Activated CD4-positive, alpha-beta T cell treated with anti-CD3 and anti-CD28 coated beads, Interleukin-2, amount 50 U/mL, for 1 hour (primary cell): ENCODE measurements at regions not wholly inside any gene's neighbourhood (a gene's known extent, or its start where the extent isn't known, plus 50 kb on each side); places are given as distances from the start of the nearest gene placed in this dataset.
"Not testable (repeated sequence)": the region's sequence is repeated elsewhere in the genome, so short reads cannot be mapped to it uniquely, and the experiment has no call there.

Experiments
- DNase-seq: peaks from one replicate; pipeline ENCODE4 v3.0.0-alpha.2; 2020

DNA sequence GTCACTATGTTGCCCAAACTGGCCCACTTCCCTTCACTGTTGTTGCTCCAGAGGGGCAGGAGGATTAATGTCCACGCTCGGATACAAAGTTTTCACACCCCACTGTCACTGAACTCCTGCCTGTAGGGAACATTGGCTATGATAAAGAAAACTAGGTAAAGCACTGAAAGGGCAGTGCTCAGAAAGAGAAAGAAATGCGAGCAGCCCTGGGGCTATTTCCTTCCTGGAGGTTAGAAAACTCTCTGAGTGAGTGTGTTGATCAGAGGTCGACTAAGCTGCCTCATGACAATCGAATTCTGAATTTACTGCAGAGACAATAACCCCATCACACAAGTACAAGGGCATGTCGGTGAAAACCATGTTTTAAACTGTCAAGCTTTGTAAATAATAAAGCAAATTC, 227.2 kb upstream of the PITRM1 start:
- no peak for DNase-seq

DNA sequence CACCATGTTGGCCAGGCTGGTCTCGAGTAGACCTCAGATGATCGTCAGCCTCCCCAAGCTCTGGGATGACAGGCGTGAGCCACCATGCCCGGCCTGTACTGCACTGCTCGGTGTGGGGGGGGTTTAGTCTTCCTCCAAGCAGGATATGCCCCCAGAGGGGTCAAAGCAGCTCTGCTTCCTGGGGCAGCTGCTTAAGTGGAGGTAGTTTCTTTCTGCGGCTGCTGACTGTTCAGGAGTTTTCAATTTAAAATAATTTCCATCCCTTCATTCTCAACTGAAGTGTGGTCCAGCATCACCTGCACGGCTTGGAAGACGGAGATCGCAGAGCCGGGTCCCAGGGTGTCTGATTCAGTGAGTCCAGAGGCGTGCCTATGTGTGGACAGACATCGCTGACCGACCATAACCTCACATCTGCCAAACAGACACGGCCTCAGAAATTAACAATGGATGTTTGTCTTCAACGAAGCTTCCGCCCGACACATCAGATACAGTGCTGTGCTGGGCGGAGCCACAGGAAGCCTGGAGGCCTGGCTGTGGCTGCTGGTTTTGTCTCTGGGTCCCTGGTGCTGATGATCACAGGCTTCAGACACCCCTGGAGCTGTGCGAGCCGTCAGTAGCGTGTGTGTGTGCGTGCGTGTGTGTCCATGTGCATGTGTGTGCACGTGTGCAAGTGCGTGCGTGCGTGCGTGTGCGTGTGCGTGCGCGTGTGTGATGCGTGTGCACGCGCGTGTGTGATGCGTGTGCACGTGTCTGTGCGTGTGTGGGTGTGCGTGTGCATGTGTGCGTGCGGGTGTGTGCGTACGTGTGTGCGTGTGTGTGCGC, 226.5 kb upstream of the PITRM1 start:
- peak; percentile 3 for DNase-seq

DNA sequence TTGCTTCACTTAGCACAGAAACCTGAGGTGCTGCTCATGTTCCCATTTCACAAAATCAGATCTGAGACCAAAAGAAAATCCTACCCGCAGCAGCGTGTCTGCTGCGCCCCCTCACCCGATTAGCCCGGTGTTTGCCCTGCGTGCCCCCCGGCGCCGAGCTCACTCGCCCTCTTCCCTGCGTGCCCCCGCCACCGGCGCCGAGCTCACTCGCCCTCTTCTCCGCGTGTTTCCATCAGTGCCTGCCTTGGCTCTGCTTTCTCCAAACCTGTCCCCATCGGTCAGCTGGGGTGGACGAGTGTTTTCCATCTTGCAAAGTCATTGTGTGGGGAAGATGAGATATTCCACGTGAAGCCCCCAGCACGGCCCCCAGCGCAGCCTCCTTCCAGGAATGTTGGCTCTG, 225.3 kb upstream of the PITRM1 start:
- no peak for DNase-seq

DNA sequence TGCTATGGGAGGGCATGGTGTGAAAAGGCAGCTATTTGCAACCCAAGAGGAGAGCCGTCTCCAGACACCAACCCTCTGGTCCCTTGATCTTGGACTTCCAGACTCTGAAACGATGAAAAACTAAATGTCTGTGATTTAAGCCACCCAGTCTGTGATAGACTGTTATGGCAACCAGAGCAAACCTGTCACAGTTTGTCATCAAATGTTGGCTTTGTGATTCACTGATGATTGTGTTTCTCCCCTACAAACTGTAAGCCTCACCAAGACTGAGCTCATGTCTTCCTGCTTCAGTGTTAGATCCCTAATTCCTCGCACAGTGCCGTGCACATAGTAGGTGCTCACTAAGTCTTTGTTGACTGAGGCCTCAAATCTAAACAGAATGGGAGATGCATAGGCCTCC, 224.6 kb upstream of the PITRM1 start:
- no peak for DNase-seq

DNA sequence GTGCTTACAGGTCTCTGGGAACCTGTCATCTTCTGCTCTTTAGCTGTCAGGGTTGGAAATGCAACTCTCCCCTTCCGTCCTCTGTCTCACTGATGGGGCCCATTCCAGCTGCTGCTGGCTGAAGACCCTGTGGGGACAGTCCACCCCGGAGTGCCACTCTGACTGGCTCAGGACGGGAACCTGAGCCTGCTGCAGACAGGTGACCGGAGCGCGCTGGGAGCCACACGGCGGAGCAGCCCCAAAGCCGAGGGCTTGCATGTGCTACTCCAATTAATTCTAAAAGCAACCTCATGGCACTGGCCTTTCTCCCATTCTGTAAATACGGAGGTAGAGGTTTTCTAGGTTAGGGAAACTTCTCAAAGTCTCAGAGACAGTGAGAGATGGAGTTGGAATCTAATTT, 223.5 kb upstream of the PITRM1 start:
- no peak for DNase-seq

DNA sequence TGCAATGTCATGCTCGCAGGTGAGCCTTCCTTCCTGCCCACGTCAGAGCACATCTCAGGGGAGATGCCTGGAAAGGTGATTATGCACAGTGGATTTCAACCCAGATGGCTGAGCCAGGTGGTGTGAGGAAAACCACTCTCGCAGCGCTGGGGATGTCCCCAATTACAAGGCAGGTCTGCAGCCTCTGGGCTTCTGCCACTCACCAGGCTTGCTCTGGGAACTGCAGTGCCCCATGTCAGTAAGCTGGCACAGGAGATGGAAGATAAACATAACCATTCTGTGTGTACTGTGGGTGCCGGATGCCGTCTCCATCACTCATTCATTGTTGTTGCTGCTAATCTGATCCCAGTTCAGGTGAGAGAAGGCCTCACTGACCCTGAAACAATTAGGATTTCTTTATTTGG, 222.9 kb upstream of the PITRM1 start:
- no peak for DNase-seq

DNA sequence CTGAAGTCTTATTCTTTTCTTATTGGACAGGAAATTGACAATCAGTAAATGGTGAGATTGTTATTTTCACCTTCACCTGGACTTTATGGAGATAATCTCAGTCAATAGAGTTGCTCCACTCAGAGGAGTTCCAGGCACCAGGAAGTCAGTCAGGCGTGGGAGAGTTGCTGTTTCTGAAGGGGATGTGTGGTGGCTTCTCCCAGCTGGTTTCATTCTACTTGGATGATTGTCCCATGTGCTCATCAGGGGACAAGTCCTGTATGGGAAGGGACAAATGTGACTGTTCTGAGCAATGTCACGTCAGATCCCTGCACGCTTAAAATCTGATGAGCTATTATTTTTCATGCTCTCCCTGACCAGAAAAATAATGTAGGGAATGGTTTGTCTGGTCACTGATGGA, 222.5 kb upstream of the PITRM1 start:
- DNase-seq: no peak

DNA sequence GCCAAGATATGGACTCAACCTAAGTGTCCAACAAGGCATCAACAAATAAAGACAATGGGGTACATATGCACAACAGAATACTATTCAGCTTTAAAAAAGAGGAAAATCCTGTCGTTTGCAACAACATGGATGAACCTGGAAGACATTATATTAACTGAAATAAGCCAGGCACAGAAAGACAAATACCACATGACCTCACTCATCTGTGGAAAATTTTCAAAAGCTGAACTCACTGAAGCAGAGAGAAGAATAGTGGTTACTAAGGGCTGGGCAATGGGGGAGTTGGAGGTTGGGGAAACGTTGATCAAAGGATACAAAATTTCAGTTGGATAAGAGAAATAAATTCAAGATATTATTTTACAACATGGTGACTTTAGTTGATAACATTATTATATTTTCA, 221.4 kb upstream of the PITRM1 start:
- DNase-seq: no peak

DNA sequence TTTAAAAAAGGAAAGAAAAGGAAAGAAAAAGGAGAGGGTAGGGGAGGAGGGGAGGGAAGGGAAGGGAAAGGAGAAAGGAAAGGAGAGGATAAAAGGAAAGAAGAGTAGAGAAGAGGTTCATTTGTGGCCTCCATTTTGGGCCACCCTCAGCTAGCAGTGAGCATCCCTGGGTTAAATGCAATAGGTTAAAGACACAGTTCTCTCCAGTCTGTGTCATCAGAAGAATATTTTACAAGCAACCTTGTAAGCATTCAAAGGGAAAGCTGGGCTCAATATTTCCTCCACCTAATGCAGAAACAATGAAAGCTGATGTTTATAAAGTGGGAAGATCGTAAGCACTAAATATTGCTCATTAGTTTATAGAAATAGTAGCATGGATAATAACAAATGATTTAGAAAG, 219.1 kb upstream of the PITRM1 start:
- no peak for DNase-seq

DNA sequence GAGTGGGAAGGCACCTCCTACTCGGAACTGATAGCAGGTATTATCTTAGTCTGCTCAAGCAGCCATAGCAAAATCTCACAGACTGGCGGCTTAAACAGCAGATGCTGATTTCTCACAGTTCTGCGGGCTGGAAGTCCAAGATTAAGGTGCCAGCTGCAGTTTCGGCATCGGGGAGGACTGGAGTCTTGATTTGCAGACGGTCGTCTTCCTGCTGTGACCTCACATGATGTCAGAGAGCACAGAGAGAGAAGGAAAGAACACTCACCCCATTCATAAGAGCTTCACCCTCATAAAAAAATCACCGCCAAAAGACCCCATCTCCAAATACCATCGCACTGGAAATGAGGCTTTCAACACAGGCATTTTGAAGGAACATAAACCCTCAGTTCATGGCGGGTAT, 216.5 kb upstream of the PITRM1 start:
- DNase-seq: no peak

DNA sequence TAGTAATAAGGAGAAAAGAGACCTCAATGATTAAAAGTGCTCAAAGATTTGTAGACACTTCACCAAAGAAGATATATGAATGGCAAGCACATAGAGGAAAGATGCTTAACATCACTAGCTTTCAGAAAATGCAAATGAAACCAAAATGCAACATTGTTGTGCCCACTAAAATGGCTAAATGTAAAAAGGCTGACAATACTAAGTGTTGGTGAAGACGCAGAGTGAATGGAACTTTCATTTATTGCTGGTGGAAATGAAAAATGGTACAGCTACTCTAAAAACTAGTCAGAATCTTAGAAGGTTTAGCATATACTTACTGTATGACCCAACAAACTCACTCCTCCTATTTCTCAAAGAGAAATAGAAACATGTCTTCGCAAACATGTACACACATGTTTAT, 212.9 kb upstream of the PITRM1 start:
- DNase-seq: no peak

DNA sequence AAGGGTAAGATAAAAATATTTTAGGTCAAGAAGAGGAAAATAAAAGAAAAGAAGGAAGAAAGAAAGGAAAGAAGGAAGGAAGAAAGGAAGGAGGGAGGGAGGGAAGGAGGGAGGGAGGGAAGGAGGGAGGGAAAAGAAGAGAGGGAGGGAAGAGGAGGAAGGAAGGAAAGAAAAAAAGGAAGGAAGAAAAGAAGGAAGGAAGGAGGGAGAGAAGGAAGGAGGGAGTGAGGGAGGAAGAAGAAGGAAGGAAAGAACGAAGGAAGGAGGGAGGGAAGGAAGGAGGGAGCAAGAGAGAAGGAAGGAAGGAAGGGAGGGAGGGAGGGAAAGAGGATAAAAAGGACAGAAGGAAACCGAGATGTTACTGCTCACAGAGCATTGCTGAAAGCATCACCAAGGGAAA, 209.5 kb upstream of the PITRM1 start:
- no peak for DNase-seq

DNA sequence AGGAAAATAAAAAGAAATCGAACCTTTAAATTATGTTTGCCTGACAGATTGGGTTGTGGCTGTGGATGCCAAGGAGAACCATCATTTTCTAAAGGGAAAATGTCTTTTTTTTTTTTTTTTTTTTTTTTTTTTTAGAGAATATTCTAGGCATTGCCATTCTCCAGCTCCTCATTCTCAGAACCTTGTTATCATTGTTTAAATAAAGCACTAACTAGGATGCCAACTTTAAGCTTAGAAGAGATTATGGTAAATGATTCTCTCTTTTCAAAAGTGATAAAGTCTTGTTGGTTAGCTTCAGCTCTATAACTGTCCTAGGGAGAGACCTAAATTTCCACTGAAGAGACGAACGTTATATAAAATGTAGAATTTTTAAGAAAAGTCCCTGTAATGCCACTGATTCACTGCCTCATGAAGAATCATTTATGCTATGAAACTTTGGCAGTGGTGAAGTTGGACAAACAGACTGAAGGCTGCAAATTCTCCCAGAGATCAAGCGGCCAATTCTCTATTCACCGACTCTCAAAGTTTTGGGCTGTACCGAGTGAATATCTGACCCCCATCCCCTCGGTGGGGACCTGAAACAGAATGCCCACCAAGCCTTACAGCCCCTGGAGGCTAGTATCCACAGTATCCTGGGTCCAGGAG, 207.9 kb upstream of the PITRM1 start:
- no peak for DNase-seq

DNA sequence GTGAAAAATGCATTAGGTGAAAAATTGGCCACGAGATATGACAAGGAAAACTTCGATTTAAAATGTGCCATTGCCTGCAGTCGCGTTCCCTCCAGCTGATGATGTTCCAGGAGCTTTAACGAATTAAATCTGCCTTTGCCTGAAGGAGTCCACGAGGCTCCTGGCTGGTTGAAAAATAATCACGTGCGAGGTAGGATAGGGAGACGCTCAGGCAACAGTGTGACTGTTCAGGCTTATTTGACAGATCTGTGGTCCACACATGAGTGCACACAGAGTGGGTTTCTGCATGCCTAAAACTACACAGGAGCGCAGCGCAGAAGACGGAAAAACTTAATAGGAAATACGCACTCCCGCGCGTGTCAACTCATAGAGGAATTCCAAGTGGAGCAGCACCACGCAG, 204.0 kb upstream of the PITRM1 start:
- DNase-seq: no peak

DNA sequence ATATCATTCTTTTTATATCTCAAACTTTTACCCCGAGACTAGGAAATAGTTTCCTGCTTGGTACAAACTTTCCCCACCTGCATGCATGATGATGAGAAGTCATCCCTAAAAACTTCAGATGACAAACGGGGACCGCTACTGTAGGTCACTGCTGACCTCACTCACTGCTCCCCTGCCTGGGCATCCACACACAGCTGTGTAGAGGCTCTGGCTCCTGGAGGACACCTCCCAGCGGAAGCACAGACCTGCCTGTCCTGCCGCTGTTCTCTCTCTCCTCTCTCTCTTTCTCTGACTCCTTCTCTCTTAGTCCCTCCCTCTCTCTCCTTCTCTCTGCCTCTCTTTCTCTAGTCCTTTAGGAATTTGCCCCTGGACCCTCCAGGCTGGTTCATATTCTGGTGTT, 202.9 kb upstream of the PITRM1 start:
- DNase-seq: no peak

DNA sequence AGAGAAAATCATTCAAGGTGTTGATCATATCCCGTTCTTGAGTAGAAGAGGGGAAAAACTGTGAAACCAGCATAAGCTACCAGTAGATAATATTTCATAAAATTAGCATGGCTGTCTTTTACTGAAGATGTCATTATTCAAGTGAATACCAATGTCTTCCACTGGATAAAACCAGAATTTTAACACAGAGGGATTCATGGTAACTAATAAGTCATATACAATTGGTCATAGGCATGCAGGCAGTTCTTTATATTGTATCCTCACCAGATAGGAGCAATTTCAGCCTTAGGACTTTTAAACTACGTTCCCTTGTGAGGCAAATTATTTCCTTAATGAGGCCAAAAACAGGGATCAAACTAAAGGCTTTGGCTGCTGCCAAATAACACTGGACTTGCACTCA, 202.3 kb upstream of the PITRM1 start:
- no peak for DNase-seq

DNA sequence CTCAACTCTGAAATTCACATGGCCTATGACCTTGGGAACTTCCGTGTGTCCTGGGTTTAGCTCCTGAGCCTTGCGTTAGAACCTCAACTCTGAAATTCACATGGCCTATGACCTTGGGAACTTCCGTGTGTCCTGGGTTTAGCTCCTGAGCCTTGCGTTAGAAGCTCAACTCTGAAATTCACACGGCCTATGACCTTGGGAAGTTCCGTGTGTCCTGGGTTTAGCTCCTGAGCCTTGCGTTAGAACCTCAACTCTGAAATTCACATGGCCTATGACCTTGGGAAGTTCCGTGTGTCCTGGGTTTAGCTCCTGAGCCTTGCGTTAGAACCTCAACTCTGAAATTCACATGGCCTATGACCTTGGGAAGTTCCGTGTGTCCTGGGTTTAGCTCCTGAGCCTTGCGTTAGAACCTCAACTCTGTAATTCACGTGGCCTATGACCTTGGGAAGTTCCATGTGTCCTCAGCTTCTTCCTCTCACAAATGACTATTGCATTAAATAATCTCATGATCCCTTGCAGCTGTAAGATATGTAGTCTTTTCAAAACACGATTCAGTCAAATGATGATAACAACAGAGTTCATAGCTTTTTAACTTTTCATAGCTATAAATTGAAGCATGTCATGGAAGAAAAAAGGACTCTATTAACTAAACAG, 200.9 kb upstream of the PITRM1 start:
- DNase-seq: not testable (repeated sequence)

DNA sequence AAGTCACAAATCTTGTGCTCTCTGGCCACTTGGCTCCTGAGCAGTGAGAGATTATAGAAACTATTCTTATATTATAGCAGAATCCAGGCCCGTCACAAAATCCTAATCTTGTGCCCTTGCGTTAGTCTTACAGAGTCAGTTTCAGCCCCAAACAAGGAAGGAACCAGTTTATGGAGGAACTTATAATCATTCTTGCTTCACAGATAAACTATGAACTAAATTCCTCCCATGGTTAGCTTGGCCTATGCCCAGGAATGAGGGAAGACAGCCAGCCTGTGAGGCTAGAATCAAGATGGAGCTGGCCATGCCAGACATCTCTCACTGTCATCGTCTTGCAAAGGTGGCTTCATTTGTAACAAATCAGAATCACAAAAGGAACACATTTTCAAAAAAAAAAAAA, 199.7 kb upstream of the PITRM1 start:
- DNase-seq: no peak

DNA sequence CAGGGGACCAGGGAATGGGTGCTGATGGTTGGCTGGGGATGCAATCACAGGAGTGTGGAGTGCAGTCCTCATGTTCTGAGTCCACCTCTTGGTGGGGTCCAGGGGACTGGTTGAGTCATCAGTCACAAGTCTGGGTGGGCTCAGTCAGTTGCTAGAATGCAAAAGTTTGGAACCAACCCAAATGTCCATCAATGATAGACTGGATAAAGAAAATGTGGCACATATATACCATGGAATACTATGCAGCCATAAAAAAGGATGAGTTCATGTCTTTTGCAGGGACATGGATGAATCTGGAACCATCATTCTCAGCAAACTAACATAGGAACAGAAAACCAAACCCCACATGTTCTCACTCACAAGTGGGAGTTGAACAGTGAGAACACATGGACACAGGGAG, 199.0 kb upstream of the PITRM1 start:
- DNase-seq: not testable (repeated sequence)

DNA sequence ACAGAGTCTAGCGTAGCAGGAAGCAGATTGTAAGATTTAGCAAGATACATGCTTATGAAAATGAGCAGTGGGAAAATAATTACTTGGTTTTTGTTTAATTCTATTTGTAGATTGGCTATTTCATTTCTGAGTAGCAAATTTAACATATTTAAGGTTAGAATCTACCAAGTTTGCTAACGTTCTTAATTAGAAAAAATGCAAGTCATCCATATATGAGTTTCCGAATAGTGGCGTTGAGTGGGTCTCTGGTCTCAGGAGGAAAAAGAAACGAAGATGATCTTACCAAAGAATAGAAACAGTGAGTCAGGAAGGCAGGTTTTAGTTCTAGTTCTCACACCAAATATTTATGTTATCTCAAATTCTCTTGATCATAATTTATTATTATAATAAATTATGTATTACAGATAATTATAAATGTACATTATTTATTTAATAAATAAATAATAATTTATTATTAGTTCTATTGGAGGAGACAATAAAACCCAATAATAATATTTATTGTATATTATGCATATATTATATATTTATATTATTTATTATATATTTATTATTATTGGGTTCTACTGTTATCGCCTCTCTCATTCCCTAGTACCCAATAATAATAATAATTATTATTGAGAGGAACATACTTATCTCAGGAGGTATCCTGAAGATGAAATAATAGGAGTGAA, 194.3 kb upstream of the PITRM1 start:
- DNase-seq: no peak

DNA sequence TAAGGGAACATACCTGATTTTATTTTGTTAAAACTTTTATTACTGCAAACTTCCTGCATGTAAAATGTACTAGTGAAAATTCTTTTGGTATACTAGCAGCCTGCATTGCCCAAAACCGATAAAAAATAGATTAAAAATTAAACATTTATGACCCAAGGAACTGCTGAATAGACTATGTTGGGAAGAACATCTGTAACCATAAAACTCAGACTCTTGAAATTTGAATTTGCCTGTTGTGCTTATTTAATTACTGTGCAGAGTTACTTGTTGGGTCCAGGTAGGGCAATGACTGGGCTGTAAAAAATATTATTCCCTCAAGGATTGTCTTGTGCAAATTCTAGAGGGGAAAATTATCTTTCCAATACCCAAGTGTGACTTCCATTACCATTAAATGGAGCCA, 193.5 kb upstream of the PITRM1 start:
- DNase-seq: no peak

DNA sequence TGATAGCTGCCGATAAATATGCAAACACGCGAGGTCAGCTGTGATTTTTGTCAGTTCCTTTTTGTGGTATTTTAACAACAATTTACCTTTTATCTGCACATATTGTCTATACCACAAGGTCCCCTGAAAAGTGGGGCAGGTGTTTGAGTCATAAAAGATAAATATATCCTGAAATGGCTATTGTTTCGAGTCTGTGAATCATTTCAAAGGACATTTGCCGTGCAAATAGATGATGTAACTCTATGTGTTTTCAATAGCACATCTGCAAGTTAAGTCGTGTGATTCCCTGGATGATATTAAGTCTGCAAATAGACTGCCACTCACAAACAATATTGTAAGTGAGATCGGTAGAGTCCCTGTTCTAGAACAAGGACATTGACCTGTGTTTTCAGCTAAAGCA, 193.0 kb upstream of the PITRM1 start:
- no peak for DNase-seq

DNA sequence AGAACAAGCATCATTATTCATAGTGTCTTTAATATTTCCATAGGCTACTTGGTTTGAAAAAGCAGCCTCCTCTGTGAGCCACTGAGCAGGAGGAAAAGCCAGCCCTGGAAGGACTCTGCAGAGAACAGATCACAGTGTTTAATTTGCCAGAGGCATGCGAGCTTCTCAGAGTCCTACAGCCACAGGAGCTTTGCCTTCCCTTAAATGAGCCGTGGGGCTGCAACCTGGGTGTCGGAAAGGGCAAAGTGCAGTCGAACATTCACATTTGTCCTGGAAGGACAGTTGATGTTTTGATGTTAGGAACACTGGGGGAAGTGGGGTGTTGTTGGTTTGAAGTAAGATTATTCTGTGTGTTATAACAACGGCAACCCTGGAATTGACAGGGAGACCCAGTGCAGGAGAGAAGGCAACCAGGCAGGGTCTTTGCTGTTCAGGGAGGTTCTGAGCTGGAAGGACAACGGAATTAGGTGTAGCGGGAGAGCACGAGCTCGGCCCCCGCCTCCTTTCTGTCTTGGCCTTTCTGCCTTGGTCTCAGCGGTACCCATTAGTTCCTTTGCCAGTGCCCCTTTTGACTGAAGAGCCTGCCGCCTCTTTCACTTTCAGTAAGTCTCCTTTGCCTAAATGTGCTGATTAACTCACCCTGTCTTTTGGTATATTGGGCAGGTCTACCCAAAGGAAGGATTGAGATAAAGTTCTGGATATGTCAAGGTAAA, 192.3 kb upstream of the PITRM1 start:
- DNase-seq: no peak
